K562 (cell line): ENCODE measurements at regions not wholly inside any gene's neighbourhood (a gene's known extent, or its start where the extent isn't known, plus 50 kb on each side); places are given as distances from the start of the nearest gene placed in this dataset.
A peak's percentile ranks its signal among the peaks of the same experiment; 100 is the strongest.
"Not testable (repeated sequence)": the region's sequence is repeated elsewhere in the genome, so short reads cannot be mapped to it uniquely, and the experiment has no call there.

Experiments
- ATAC-seq: fragments of 200-7000 bp; cut with Tn5 transposase; 3 replicates; pipeline ENCODE4 v1.9.1; 2020; ENCODE audit warnings: moderate library complexity
- BruUV-seq: library from RNA; stranded (reverse); fragments of 400-500 nt; replicated peaks from 2 replicates; lab custom pipeline; 2021; lab: Mats Ljungman, UMichigan
- CTCF ChIA-PET: fragments of 300-600 bp; formaldehyde crosslinking; extraction: SDS; loops from one replicate; lab custom pipeline; 2021; ENCODE audit warnings: low intra/inter-chr PET ratio; lab: Yijun Ruan, JAX
- POLR2A ChIA-PET: fragments of 300-600, 350-650 bp; sonication (Branson Sonifier 250); formaldehyde crosslinking; extraction: SDS; loops from one replicate; lab custom pipeline; 2021; ENCODE audit warnings: antibody characterized with exemption, inconsistent platforms; lab: Yijun Ruan, JAX
- DNase-seq, 4 experiments: peaks; one replicate each; pipeline versions ENCODE4 v3.0.0 to v3.0.0-alpha.2; 2011 to 2018; ENCODE audit warnings: low spot score in 3 of 4, mixed read lengths in 3 of 4; ENCODE audit errors: extremely low read depth in 1 of 4
- FAIRE-seq: peaks from 2 replicates; lab custom pipeline; 2011; peaks lifted over from hg19 to GRCh38; lab: Jason Lieb, UNC
- H2AFZ ChIP-seq: 2 replicates; pipeline ENCODE4 v1.6.0; 2011; ENCODE audit warnings: low read depth, low read length, control low read depth, inconsistent platforms
- H3K27ac ChIP-seq: fragments of 200-600 bp; 3 replicates; pipeline ENCODE4 v1.8.0; 2011; ENCODE audit warnings: low read depth, mild to moderate bottlenecking, control low read depth, inconsistent platforms, low read length, moderate library complexity, mixed read lengths; ENCODE audit errors: extremely low read depth
- H3K27me3 ChIP-seq, 2 experiments: fragments of 300-600 bp in 1 of 2; 2 replicates in 1 of 2; 3 replicates in 1 of 2; pipeline versions ENCODE4 v1.6.0 to v1.8.0; 2011; ENCODE audit warnings: inconsistent platforms in 2 of 2, low read length in 2 of 2, mild to moderate bottlenecking in 1 of 2, mixed read lengths in 1 of 2, moderate library complexity in 1 of 2; ENCODE audit not compliant: control insufficient read depth in 2 of 2, insufficient read depth in 2 of 2
- H3K36me3 ChIP-seq: fragments of 300-600 bp; 3 replicates; pipeline ENCODE4 v1.8.0; 2011; ENCODE audit warnings: mild to moderate bottlenecking, low read length, inconsistent platforms; ENCODE audit not compliant: control insufficient read depth, insufficient read depth
- H3K4me1 ChIP-seq, 2 experiments: fragments of 200-600 bp in 1 of 2; replicated peaks in 1 of 2; 2 replicates in 1 of 2; 3 replicates in 1 of 2; pipeline versions ENCODE4 v1.5.1 to v1.8.0; 2011; ENCODE audit warnings: inconsistent platforms in 2 of 2, low read length in 2 of 2, mild to moderate bottlenecking in 1 of 2, mixed read lengths in 1 of 2, moderate library complexity in 1 of 2; ENCODE audit not compliant: control insufficient read depth in 2 of 2, insufficient read depth in 2 of 2
- H3K4me2 ChIP-seq: 2 replicates; pipeline ENCODE4 v1.6.1; 2011; ENCODE audit warnings: low read length, control low read depth, inconsistent platforms, mixed read lengths; ENCODE audit not compliant: insufficient read depth
- H3K4me3 ChIP-seq: fragments of 200-600 bp; sonication (generic), shearing (Covaris generic); 2 replicates; pipeline ENCODE4 v1.5.1; 2016; ENCODE audit warnings: control low read depth, inconsistent platforms
- H3K79me2 ChIP-seq: fragments of 200-600 bp; 3 replicates; pipeline ENCODE4 v1.8.0; 2011; ENCODE audit warnings: low read length, inconsistent platforms; ENCODE audit not compliant: control insufficient read depth, insufficient read depth
- H3K9ac ChIP-seq, 2 experiments: 2 replicates each; pipeline versions ENCODE4 v1.6.0 to v1.6.1; 2011; ENCODE audit warnings: low read depth in 2 of 2, low read length in 2 of 2, control low read depth in 1 of 2, inconsistent platforms in 1 of 2, mild to moderate bottlenecking in 1 of 2, mixed read lengths in 1 of 2; ENCODE audit not compliant: insufficient read depth in 1 of 2
- H3K9me1 ChIP-seq: one replicate; pipeline ENCODE4 v1.6.0; 2011; ENCODE audit warnings: inconsistent platforms, mild to moderate bottlenecking, low read length, moderate library complexity; ENCODE audit not compliant: control insufficient read depth, insufficient read depth
- H3K9me3 ChIP-seq: replicated peaks from 2 replicates; pipeline ENCODE4 v1.5.1; 2011; ENCODE audit warnings: low read depth, low read length, inconsistent platforms; ENCODE audit not compliant: control insufficient read depth, insufficient read depth
- H4K20me1 ChIP-seq: replicated peaks from 2 replicates; pipeline ENCODE4 v1.6.1; 2011; ENCODE audit warnings: low read length, inconsistent platforms, mixed read lengths; ENCODE audit not compliant: control insufficient read depth, insufficient read depth
- CREBBP ChIP-seq: IDR thresholded peaks from one replicate; pipeline ENCODE4 v1.6.1; 2012; ENCODE audit warnings: low read depth, mild to moderate bottlenecking, control low read depth, inconsistent platforms, low read length
- ZBTB8A ChIP-seq: fragments of 450-650 bp; IDR thresholded peaks from 2 replicates; pipeline ENCODE4 v1.6.1; 2018; ENCODE audit warnings: mild to moderate bottlenecking, moderate library complexity; ENCODE audit not compliant: partially characterized antibody
- WGBS: fragments of 100-300 bp; shearing (Covaris generic); methylation state at CpG from one replicate; pipeline ENCODE4 v1.1.6; 2016; ENCODE audit warnings: low coverage, mixed read lengths; ENCODE audit not compliant: insufficient coverage; ENCODE audit errors: missing lambda C conversion rate; 5-methylcytosine and 5-hydroxymethylcytosine counted together
- in situ Hi-C: fragments of 300-500 bp; cut with MboI; formaldehyde crosslinking; loops from 4 replicates; pipeline ENCODE4 v1.15.0; 2018; ENCODE audit warnings: inconsistent platforms, mixed read lengths
- intact Hi-C: fragments of 100-400 bp; cut with micrococcal nuclease; formaldehyde crosslinking; loops from 2 replicates; pipeline ENCODE4 v1.14.2; 2022

- DNase-seq (no peak), FAIRE-seq (no peak), ATAC-seq (no peak)
- in situ Hi-C loops (no loop called here), intact Hi-C loops (no loop called here)
- Histone ChIP-seq H3K4me1 (no peaks in the 10 kb centered on the region), H3K27ac (no peak overlapping the region), H2AFZ (no peak overlapping the region), H4K20me1 (no peaks in the 10 kb centered on the region), H3K9ac (no peak overlapping the region), H3K9me1 (no peaks in the 10 kb centered on the region), H3K27me3 (peaks cover 0 to 12% of the 10 kb centered on the region in 2 experiments; a peak in 1 of 5 replicates), H3K9me3 (no peaks in the 10 kb centered on the region), H3K36me3 (no peaks in the 10 kb centered on the region), H3K79me2 (no peaks in the 10 kb centered on the region), H3K4me3 (no peak overlapping the region), H3K4me2 (no peak overlapping the region)
- TF ChIP-seq CREBBP: peak; percentile 45
- TF ChIP-seq ZBTB8A: no peak
- BruUV-seq: no TSS peak
- WGBS: 0% methylated on average over 1 of the region's 1 CpG
- POLR2A ChIA-PET: no interaction called here
- CTCF ChIA-PET: no interaction called here
These were observed 313.5 kb downstream of the NPHP4 start for GRCh38 chr1:5678759-5679158.

- H4K20me1 ChIP-seq, in situ Hi-C loops, POLR2A ChIA-PET, H3K27ac ChIP-seq, H2AFZ ChIP-seq, ATAC-seq, H3K9me1 ChIP-seq, intact Hi-C loops, H3K4me3 ChIP-seq, H3K4me2 ChIP-seq, H3K79me2 ChIP-seq, H3K27me3 ChIP-seq, BruUV-seq, H3K36me3 ChIP-seq, H3K9me3 ChIP-seq, CTCF ChIA-PET, H3K9ac ChIP-seq, DNase-seq, H3K4me1 ChIP-seq: not testable (repeated sequence)
- peak; percentile 58 for FAIRE-seq
- WGBS: 0% methylated on average over 5 of the region's 5 CpGs
These were observed 319.9 kb downstream of the NPHP4 start for GRCh38 chr1:5672355-5672754.
